ENCODE measurements at regions not wholly inside any gene's neighbourhood (a gene's known extent, or its start where the extent isn't known, plus 50 kb on each side); places are given as distances from the start of the nearest gene placed in this dataset.

DNA sequence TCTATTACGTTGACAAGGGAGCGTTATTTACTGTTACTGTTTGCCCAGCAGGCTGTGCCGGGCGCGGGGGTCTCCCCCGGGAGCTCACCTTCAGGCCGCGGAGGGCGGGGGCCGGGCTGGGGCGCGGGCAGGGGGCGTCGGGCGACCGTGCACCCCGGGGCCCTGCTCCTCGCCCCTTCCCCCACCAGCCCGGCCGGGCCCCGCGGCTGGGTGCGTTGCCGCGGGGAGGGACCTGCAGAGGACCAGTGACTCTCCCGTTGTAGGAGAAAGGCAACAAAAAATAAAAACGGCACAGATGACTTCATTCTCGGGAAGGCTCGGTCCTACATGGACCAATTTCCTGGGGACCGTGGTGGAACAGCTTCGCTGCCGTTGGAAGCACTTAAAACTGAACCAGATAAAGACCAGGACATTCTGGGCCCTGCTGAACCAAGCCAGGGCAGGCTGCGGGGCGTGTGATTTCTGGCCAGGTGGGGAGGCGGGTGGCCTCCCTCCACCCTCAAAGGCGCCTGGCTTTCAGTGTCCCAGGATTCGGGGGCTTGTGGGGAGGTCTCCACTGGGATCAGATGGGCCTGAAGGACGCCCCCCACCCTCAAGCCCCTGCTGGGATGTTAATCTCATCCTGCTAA, 57.4 kb downstream of the IGLL1 start:
- DNase-seq = no peak

- DNase-seq = peak; percentile 63
Measured at GRCh38 chr22:23521441-23522113, 58.5 kb downstream of the IGLL1 start.

- DNase-seq = no peak
Measured at GRCh38 chr22:23520863-23521440, 59.1 kb downstream of the IGLL1 start.

DNA sequence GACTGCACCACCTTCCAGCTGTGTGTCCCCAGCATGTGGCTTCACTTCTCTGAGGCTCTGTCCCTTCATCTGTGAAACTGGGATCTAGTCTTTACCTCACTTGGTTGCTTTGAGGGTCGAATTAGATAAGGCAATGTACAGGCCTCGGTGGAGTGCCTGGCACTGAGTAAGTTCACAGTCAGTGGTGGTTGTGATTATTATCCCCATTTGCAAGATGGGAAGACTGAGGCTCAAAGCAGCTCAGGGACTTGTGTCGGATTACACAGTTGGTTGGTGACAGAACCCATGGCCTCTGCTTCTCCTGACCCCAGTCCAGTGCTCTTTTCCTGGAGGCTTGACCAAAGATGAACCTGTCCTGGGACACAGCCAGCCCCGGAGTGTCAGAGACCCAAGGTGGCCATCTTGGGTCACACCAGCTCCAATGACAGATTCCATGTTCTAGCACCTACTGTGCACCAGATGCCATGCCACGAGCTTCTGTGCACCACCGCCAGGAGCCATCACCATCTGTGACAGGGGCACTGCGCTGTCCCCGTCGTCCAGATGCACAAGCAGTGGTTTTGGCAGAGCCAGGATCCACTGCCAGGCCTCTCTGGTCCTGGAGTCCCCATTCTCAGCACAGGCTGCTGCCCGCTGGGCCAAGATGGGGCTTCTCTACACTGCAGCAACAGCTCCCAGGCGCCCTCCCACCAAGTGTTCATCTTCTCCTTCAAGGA, 60.5 kb downstream of the IGLL1 start:
- DNase-seq = no peak

- no peak for DNase-seq
Measured at GRCh38 chr22:23518376-23519187, 61.5 kb downstream of the IGLL1 start.

GRCh38 chr22:23517804-23518375, 62.2 kb downstream of the IGLL1 start:
- DNase-seq = no peak

- DNase-seq = no peak
Measured at GRCh38 chr22:23516304-23516703, 63.8 kb downstream of the IGLL1 start.

GRCh38 chr22:23514322-23515038, 65.6 kb downstream of the IGLL1 start:
- DNase-seq = no peak

DNA sequence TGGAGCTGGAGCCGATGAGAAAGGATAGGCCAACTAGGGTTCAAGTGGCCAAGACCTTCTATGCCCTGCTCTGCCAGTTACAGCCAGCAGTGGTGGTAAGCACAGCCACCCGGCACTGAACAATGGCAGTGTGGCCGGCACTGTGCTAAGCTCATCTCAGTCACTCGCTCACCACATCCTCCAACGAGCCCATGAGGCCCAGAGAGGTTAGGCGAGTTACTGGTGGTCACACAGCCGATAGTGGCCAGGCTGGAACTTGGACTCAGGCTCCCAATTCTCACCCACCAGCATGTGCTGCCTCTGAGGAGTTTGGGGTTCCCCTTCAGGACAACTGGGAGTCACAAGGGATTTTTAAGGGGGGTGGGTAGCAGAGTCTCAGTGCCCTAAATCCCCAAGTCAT, 66.4 kb downstream of the IGLL1 start:
- no peak for DNase-seq

DNA sequence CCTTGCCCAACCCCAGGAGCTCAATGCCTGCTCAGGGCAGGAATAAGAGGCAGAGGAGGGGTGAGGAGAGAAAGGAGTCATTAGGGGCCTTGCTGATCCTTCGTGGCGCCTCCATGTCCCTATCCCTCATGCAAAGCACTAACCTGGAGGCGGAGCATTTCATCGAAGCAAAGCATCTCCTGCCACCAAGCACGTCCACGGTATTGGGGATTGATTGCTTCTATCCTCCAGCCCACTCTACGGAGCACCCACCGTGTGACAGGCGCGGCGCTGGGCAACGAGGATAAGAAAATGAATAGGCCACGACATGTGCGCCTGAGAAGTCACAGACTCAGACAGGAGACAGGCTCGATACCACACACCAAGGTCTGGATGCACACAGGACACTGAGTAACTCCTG, 67.0 kb downstream of the IGLL1 start:
- no peak for DNase-seq

DNA sequence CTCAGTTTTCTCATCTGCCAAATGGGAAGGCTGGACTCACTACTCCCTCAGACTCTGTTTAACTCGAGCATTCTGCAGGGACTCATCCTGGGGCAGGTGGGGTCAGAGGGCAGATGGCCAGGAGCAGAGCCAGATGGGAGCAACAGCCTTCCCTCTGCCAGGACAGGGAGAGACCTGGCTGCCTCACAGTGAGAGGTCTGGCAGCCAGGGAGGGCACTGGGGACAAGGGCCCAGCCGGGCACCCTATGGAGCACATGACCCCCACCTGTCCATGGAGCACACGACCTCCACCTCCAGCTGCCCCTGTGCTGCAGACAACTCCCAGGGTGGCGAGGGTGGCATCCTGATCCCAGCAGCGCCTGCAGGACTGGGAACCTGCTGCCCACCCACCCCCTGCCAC, 67.4 kb downstream of the IGLL1 start:
- no peak for DNase-seq

GRCh38 chr22:23512348-23512705, 67.8 kb downstream of the IGLL1 start:
- DNase-seq = no peak

DNA sequence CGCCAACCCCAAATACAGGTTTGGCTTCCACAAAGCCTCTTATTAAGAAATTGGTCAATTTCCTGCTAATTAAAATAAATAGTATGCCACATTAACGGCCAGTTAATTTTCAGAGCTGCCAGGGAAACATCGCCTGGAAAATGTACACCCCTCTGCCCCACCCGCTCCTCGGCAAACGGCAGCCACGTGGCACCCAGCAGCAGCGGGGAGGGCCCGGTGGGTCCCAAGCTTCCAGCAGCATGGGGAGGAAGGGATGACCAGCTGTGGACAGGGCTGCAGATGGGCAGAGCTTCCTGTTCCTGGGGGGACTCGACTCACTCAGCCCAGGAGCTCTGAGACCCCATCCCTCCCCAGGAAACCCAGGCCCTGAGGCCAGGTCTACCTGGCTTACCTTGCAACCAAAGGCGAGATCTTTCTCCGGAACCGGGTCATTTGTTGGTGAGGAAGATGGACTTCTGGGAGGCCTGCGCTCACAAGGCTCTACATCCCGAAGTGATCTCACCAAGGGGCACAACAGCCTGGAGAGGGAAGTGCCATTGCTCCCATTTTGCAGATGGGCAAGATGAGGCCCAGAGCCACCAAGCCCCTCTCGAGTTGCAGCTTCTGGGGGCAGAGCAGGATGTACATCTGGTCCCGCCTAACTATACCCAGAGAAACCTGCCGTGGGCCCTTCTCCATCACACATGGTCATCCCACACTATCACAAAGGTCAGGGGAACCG, 68.3 kb downstream of the IGLL1 start:
- DNase-seq = no peak

DNA sequence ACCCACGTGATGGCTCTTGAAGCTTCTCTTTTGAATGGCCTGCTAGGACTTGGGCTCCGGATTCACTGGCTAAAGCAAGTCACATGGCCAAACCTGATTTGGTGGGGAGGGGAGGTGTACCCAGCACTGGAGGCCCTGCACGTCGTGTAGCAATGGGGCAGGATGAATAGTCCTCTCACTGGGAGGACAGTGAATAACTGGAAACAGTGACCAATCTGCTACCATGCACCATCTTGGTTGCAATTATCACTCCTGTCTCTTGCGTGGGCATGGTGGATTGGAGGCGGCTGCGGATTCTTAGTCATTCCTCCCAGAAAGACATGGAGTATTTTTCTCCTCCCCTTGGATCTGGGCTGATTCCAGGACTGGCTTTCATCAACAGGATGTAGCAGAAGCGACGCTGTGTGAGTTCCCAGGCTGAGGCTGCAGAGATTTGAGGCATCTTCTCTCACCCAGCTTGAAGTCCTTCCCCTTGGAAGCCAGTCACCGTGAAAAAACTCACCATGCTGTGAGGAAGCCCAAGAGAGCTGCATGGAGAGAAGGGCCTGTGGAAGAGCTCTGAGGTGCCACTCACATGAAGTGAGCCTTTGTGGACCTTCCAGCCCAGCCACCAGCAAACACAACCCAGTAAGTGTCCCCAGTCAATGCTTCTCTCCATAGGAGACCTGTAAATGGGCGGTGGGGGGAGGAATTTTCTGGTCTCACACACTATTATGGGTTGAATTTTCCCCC, 70.4 kb downstream of the IGLL1 start:
- DNase-seq = no peak

- DNase-seq = no peak
Measured at GRCh38 chr22:23504516-23504915, 75.6 kb downstream of the IGLL1 start.

GRCh38 chr22:23503736-23504440, 76.2 kb downstream of the IGLL1 start:
- no peak for DNase-seq

GRCh38 chr22:23503142-23503541, 76.9 kb downstream of the IGLL1 start:
- DNase-seq = no peak

DNA sequence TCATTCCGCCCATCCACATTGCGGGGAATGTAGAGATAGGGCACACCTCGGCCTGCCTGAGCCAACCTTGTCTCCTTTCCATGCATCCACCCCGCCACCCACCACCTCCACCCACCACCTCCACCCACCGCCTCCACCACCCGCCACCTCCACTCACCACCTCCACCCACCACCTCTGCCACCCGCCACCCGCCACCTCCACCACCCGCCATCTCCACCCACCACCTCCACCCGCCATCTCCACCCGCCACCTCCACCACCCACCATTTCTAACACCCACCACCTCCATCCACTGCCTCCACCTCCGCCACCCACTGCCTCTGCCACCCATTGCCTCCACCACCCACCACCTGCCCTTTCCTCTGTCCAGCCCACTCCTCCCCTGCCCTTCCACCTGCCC, 78.4 kb downstream of the IGLL1 start:
- DNase-seq = no peak

GRCh38 chr22:23501261-23501619, 78.8 kb downstream of the IGLL1 start:
- DNase-seq = no peak
